CD4-positive, alpha-beta T cell treated with Interleukin-2 at 100 ng/mL for 4 hours (primary cell): ENCODE measurements at regions not wholly inside any gene's neighbourhood (a gene's known extent, or its start where the extent isn't known, plus 50 kb on each side); places are given as distances from the start of the nearest gene placed in this dataset.

Experiments
- DNase-seq: peaks from one replicate; pipeline ENCODE4 v3.0.0-alpha.2; 2020; ENCODE audit warnings: low spot score

DNA sequence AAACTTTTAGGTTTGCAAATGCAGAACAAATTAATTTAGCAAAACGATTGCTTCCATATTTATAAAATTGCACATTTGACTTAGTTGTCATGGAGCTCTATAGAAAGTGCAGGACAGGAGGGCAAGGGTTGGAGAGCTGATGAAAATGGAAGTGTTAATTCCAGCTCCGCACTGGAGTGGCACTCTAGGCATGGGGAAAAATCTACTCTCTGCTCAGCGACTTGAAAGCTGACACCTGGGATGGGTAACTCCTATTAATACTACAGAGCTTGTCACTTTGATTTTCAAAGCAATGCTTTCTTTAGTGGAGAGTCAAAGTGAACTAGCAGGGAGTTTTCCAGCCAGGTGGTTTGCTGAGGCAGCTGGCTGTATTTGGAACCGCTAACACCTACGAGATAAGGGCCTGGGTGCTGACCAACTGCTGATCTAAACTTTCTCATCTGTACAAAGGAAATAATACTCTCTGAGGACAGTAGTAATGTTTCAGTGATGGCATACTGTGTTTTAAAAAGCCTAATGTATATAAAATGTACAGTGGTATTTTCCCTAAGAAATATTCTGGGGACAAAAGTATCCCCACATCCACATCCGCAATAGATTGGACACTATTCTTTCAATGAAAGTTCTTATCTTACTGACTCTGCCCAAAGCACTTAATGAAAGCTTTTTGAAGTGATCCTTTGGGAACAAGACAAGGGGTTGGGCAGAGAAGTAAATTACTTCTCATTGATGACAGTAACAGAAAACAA is 444.3 kb downstream of the GPAM start:
- DNase-seq: no peak

DNA sequence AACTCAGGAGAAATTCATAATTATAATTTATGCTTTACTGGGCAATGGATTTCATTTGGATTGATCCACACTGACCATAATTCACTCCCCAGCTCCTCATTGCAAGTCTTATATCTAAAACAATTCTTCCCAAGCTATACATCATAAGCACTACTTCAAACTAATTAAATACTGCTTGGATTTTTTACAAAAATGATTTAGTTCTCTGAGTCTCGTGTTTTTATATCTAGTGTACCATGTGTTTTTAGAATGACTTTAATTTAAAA is 443.8 kb downstream of the GPAM start:
- DNase-seq: no peak

DNA sequence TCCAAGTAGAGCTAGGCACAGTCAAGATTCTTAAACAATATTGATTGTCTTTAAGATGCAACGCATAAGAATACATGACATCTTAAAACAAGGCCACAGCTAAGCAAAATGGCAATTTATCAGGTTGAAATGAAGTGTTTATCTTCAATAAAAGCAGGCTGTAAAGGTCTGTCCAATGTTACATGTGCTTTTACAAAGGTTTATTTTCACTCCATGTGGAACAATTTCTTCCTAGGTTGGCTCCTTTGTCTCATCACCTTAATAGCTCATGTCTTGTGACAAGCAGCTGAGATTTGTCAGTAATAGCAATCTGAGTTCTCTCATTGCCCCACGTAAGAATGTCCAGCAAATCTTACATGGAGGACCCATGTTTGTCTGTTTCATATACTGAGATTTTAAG is 437.6 kb downstream of the GPAM start:
- DNase-seq: no peak

DNA sequence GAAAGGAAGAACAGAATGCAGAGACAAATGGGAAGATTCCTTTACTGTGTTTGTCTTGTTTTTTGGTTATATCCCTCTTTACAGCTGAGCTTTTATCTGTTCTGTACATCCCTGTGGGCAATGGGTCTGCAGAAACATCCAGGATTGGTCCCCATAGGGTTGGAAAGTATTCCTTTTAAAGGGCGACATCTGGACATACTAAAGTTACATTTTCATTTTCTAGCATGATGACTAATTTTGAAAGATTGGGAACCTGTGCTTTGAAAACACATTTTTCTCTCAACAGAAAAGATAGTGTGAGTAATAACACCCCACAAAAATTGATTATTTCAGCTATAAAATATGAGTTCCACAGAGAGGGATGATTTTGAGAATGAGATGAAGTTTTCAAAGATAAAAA is 435.8 kb downstream of the GPAM start:
- DNase-seq: no peak

DNA sequence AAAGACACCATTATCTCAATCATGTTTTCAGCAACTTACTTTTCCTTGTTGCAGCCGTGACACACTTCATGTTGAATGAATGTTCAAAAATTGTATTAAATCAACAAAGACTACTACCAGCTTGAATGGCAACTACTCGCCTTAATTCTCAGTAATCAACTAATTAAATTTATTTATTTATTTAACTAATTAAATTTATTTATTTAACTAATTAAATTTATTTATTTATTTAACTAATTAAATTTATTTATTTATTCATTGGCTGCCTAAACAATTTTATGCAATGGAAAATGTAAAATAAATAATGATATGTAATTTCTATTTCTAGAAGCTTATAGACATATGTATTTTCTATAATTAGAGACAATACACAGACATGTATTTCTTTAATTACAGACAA is 435.4 kb downstream of the GPAM start:
- no peak for DNase-seq

DNA sequence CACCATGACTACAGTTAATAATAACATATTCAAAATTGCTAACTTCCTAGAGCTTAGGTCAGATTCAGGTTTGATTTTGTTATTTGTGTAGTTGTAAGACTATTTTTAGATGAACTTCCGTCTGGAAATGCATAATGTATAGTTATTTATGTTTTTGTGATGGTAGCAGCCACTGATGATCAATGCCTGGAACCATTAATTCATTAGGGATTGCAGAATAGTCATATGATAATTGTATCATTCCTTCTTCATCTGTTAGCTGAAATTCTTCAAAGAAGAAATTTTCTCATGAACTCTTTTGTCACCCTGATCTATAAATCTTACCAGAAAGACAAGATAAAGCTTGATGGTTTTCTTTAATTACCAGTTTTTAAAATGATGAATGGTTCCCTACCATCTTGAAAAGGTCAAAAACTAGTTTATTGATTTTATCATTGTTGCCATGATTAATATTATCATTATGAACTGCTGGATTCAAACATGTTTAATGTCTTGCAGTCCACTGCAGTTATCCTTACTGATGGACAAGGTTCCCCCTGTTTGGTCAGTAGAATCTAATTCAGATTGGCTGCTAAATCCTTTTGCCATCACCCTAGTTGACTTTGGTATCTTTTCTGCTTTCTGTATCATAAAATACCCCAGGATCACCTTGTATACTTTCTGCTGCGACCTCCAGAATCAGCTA is 433.3 kb downstream of the GPAM start:
- no peak for DNase-seq

DNA sequence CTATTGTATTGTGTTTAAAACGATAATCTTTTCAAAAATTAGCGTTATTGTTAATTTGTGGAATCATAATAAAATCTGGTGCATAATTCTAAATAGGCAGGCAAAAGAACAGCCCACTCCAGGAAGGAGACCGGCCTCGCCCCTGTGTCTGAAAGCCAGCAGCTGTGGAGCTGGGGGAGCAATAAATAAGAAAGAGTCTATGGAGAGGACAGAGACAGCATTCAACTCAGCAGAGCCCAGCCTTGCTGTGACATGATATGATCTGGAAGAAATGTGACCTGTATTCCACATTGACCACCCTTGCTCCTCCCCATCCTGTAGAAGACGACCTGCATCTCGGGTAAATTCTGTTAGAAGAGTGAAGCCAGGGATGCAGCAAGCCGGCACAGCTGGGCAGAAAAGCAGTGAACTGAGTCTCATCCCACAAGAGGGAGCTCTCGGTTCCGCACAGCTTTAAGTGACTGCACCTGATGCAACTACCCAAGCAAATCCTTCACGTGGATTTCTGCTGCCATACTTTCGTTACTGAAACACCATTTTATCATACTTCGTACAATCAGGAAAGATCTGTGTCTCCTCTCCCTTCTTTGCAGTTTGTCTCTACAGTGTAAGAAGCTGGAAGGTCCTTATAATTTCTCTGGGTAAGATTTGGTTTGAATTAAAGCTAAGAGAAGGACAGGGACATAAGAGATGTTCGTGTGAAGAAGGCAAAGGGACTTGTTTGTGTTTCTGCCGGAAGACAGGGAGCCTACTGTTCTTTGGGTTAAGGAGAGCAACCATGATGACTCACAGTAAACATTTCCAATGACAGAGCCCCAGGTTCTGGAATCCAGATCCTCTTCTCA is 427.1 kb downstream of the GPAM start:
- DNase-seq: no peak

DNA sequence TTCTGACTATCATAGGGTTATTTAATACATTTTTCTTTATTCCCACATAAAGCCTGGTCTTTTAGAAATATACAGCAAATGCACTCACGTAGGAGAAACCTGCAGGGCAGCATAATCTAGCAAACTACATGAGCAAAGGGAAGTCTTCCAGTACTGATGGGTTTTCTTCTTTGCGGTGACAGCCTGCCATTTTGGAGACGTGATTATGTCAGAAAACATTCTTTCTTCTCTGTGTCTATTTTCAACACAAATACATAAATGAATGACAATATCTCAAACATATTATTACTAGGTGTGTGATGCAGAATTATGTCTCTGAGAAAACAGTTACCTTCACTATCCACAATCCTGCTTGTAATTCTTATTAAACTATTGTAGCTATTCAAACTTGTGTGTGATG is 425.0 kb downstream of the GPAM start:
- DNase-seq: no peak

DNA sequence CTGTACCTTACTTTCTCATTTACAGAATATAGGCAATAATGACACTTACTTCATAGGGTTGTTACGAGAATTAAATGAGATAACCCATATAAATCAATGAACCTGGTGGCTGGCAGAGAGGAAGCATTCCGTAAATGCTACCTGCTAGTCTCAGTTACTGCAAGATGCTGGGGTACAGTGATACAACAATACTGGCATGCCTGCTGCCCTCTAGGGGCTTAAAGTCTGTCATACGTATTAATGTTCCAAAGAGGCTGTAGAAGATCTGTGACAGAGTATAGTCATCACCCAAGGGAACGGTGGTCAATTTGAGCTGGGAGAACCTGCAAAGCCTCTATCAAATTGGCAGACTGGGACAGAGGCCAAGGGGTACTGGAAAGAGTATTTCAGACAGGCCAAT is 421.5 kb downstream of the GPAM start:
- no peak for DNase-seq

DNA sequence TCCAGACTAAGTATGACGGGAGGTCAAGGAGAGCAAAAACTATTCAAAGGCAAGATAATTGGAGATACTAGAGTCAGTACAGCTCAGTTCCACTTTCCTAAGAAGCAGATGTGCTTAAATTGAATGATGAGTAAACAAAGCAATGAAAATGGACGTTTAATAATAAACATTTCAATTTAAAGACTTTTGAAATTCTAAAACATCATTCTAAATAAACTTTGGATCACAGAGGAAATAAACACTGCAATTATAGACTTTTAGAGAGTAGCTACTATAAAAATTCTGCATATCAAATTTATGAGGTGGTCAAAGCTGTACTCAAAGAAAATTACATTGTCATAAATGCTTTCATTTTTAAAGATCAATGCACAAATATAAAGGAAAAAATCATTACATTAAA is 418.3 kb downstream of the GPAM start:
- DNase-seq: no peak

DNA sequence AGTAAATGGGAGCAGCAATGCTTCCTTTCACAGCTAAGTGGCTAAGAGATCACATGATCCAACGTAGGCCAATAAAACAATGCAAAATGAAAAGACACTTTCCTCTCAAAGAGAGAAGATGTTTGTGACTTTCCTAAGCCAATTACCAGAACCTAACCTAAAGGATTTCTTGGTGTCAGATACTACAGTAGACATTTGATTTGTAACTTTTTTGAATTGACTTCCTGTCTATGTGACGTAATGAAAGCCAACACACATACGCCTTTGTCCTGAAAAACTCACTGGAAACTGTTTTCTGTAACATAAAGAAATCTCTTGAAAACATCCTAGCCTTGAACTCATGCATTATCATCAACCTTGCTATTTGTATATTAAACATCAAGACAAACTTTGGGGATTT is 417.1 kb downstream of the GPAM start:
- DNase-seq: no peak

DNA sequence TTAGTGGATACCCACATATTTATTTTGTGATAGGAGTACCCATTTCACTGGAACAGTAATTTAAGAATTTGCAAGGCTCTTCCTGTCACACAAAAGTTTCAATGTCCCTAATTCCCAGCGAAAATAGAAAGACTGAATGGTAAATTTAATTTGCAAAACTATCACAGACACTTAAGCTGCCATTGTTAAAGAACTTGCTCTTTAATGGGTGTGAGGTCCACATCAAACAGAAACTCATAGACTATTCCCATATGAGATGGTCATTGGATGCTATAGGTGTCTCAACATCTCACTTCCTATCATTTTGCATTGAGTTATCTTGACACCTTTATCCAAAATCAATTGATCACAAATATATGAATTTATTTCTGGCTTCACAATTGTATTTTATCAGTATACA is 415.9 kb downstream of the GPAM start:
- DNase-seq: no peak

DNA sequence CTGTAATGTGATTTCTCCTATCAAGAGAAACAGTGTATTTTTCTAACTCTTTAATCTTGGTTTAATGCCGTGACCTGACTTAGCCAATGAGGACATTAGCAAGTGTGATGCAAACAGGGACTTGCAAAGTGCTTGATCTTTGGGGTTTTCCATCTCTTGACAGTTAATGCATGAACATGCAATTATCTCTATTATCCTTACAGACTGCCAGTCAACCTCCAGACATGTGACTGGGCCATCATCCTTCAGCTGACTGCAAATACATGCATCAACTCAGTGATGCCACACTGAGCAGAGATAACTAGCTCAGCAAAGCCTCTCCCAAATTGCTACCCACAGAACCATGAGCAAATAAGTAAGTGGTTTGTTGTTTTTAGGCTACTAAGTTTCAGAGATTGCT is 409.6 kb downstream of the GPAM start:
- DNase-seq: no peak

DNA sequence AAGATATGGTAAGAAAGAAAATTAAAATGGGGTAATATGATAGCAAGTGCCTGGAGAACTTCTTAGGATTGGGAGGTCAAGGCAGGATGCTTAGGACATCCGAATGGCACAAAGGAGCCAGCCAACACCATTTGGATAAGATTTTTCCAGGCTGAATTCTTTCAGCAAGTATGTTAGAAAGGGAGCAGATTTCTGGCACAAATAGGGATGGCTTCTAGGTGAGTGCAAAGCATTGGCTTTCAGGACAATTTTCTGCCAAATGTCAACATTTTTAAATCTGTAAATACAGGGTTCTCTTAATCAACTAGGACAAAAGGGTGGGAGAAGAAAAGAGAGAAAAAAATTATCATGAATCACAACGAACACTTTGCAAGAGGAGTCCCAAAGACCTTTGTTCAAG is 409.1 kb downstream of the GPAM start:
- no peak for DNase-seq

DNA sequence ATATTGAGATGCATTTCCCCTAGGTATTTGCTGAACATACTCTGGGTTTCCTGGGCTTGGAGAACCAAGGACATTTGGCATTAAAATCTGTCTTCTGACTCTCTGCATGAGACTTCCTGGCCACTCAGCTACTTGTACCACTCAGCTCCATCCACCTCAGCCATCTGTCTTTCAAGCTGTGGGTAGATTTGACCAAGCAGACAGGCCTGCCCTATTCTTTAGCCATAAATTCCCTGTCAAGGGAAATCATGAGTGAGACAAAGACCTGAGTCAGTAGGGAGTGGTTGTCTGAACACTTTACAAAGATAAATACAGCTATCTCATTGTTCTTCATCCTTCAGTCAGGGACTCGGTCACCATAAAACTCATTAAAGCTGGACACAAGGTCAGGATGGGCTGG is 399.1 kb downstream of the GPAM start:
- no peak for DNase-seq

DNA sequence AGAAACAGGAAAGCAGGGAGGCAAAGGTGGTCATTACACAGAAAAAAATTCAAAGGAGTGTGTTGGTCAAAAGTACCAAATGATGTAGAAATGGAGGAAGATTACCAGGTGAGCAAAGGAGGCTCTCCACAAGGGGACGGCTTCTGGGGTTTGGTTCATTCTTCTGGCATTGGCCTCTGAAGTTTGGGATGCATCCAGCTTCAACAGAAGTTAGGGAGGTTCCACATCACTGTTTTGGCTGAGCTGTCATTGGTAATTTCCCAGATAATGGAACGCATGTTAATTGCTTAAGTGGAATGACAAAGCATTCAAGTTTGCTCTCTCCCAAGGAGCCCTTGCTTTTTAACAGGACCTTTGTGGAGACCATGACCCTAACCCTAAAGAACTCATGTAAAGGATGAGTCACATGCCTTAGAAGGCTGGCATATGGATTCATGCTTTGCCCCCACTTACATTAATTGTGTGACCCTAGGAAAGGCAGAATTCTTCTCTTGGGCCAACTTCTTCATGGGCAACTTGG is 398.6 kb downstream of the GPAM start:
- no peak for DNase-seq

DNA sequence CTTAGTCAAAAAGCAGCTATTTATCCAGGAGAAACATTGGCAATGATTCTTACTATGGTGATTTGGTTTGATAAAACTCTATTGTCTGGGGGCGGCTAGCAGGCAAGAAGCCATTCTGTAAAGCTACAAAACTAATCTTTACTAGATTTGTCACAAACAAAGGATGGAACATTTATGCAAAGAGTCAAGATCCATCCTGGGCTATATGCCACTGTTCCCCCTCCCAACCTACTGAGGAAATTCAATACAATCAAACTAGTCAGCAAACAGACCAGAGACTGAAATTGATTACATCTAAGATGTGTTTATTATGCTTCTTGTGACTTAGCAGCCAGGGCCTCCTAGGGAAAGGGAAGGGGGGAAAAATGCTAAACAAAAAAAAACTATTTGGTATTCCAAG is 397.6 kb downstream of the GPAM start:
- no peak for DNase-seq

DNA sequence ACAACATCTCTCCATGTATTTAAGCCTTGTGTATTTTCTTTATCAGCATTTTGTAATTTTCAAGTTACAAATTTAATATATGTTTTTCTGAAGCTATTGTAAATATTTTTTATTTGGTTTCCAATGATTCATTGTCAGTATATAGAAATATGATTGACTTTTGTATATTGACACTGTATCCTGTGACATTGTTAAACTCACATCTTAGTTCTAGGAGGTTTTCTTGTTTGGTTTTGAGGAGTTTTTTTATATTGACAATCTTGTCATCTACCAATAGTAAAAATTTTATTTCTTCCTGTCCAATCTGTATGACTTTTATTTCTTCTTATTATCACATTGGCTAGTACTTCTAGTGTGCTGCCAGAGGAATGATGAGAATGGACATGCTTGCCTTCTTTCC is 393.7 kb downstream of the GPAM start:
- no peak for DNase-seq

DNA sequence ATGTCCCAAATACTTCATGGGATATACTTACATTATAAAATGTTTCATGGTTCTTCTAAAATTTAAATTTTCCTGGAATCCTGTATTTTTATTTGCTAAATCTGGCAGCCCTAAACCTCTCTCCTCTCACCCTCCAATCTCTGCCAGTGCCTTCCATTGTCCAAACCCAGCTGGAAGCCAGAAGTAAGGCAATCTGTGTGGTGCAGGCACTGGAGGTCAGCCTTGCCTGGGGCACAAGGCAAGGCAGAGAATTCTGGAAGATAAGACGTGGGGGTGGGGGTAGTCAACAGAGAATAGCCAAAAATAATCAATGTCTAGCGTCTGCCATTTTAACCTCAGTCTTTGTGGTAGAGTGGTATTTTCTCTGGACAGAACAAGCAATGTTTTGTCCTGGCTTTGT is 381.7 kb downstream of the GPAM start:
- no peak for DNase-seq

DNA sequence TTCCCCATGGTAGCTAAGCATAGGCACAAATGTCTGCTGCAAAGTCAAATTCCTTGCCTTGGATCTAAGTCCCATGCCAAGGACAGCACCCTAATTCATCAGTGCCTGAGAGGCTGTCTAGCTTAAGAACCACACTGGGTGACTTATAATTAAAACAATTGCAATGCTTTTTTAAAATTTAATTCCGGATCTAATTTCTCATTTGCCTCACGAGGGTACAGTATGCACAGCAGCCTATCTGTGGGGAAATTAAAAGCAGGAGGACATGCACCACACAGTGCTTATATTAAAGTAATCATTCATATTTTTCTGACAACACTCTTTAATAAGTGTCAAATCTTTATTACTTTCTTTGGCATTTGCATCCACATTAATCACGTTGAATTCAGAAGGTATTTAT is 378.8 kb downstream of the GPAM start:
- DNase-seq: no peak

DNA sequence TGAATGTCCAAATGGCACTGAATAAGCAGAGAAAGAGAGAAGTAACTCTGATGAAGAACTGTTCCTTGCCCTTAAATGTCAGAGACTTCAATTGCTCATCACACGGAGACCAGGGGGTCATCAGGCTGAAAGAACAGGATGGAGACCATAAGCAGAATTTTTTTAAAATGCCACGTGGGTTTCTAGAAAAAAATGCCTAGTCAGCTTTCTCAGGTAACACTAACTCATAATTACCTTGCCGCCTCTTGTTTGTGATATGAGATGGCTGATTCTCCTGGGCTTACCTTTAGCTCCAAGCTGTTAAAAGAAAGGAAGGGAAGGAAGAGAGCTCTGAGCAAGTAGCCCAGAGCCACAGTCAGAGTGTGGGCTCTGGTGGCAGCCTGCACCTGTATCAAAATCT is 372.0 kb downstream of the GPAM start:
- DNase-seq: no peak

DNA sequence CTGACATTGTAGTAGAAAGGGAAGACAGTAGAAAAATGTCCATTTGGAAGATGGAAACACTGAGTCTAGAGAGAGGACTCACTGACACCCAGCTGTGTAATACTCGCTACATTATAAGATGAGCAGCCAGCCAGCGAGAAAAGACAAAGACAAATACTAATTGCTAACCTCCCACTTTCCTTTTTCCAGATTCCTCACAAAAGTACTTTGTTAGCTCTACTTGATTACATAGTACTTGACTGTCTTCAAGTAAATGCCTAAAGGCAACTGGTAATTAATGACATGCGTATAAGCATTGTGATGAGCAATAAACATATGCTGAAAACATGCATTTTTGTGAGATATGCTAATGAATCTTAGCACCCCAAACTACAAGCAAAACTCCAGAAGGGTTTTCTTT is 363.1 kb downstream of the GPAM start:
- no peak for DNase-seq

DNA sequence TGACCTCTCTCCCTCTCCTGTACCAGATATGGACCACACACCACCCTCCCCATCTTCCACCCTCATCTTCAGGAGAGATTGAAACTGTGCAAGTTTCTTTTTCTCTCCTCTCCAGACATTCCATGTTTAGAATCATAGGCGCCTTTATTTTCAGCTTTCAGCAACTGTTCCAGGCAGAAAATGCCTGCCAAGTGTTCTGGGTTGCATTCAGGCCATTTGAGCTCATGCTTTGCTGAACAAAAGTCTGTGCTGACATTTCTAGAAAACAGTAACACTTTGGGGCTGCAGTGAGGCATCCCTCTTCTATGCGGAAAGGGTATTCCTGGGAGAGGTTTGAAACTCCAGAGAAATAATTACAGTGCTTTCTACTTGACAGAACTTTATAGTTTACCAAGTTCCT is 361.7 kb downstream of the GPAM start:
- no peak for DNase-seq
